ENCODE measurements at regions not wholly inside any gene's neighbourhood (a gene's known extent, or its start where the extent isn't known, plus 50 kb on each side); places are given as distances from the start of the nearest gene placed in this dataset.

DNA sequence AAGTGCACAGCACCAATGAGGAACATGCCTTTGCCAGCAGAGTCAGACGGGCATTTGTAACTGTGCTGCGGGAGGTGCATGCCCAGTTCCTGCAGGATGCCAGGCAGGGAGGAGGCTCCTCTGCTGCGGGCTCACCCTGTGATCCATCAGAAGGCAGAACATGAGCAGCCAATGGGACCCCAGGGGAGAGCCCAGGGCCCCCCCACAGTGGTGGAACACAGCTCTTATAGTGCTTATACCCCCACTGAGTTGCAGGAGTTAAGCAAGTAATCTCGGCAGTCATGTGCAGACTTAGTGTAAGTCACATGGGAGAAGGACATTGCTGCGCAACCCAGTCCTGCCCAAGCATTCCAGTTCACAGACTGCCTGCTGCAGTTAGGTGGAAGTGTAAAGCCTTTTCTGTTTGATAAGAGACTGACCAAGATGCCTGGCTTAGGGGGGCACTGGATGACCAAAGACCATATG, 120.3 kb upstream of the TMEM106B start:
- no peak overlapping the region for H4K91ac ChIP-seq (ENCODE audit: insufficient read depth, low read depth, low read length)
- H2AK9ac ChIP-seq (replicated peaks; ENCODE audit: low read depth, low read length, poor library complexity) = no peak overlapping the region
- ATAC-seq (ENCODE audit: low read depth) (no peak; the same call in 1 of the 2 replicates), DNase-seq (no peak)
- no peaks in the 10 kb centered on the region for H3K4me1 ChIP-seq (ENCODE audit: control insufficient read depth, insufficient read depth, low read length)
- H3K9me3 ChIP-seq (ENCODE audit: control insufficient read depth, insufficient read depth, low read length) = no peaks in the 10 kb centered on the region
- no TSS peak for BruUV-seq (replicated peaks)
- WGBS, 2 experiments (ENCODE audit: extremely low coverage in 2 of 2, insufficient read length in 1 of 2) = no CpG with 5 or more reads among the region's 5 CpGs
- no peak overlapping the region for H3K9ac ChIP-seq (ENCODE audit: low read depth, low read length)
- H3K27ac ChIP-seq (ENCODE audit: insufficient read depth, low read length) = no peak overlapping the region
- H2AFZ ChIP-seq (replicated peaks; ENCODE audit: low read length, poor library complexity) = no peak overlapping the region
- no peak overlapping the region for H3K4ac ChIP-seq (ENCODE audit: low read depth, low read length)
- POLR2A ChIA-PET (ENCODE audit: unreplicated experiment) = no interaction called here
- H4K20me1 ChIP-seq (ENCODE audit: insufficient read depth, low read length) = no peaks in the 10 kb centered on the region
- intact Hi-C loops (cut with micrococcal nuclease) (no loop called here), in situ Hi-C loops (cut with MboI; ENCODE audit: low sequenced_read_pairs) (no loop called here), dilution Hi-C loops (cut with HindIII; ENCODE audit: low sequenced_read_pairs, unreplicated experiment) (no loop called here)
- no peak overlapping the region for H3K4me2 ChIP-seq (ENCODE audit: low read depth, low read length)
- H2BK120ac ChIP-seq (ENCODE audit: low read depth, low read length) = no peak overlapping the region
- no peaks in the 10 kb centered on the region for H3K79me1 ChIP-seq (ENCODE audit: low read depth in 1 of 2, low read length in 2 of 2)
- TF ChIP-seq CEBPB (IDR thresholded peaks at IDR 0.05; ENCODE audit: low read depth, low read length) (no peak), MAZ (IDR thresholded peaks at IDR 0.05; ENCODE audit: borderline replicate concordance, low read depth, low read length) (no peak), RFX5 (IDR thresholded peaks at IDR 0.05; ENCODE audit: low read depth, low read length) (no peak), FOS (IDR thresholded peaks at IDR 0.05; ENCODE audit: low read depth, low read length) (no peak), MXI1 (IDR thresholded peaks at IDR 0.05; ENCODE audit: borderline replicate concordance, low read depth, low read length) (no peak), BHLHE40 (IDR thresholded peaks at IDR 0.05; ENCODE audit: low read depth, low read length) (no peak), SMC3 (IDR thresholded peaks at IDR 0.05; ENCODE audit: low read depth, low read length) (no peak), RAD21 (IDR thresholded peaks at IDR 0.05; ENCODE audit: low read length) (no peak), MAFK (IDR thresholded peaks at IDR 0.05; ENCODE audit: low read depth, low read length) (no peak), CHD1 (IDR thresholded peaks at IDR 0.05; ENCODE audit: low read depth, low read length) (no peak), NFE2L2 (IDR thresholded peaks at IDR 0.05; ENCODE audit: low read depth, low read length) (no peak), RCOR1 (IDR thresholded peaks at IDR 0.05; ENCODE audit: insufficient replicate concordance, low read length) (no peak)
- TF ChIP-seq, protein P1, sequence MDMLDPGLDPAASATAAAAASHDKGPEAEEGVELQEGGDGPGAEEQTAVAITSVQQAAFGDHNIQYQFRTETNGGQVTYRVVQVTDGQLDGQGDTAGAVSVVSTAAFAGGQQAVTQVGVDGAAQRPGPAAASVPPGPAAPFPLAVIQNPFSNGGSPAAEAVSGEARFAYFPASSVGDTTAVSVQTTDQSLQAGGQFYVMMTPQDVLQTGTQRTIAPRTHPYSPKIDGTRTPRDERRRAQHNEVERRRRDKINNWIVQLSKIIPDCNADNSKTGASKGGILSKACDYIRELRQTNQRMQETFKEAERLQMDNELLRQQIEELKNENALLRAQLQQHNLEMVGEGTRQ (IDR thresholded peaks at IDR 0.05; ENCODE audit: low read depth, low read length) = no peak
- TF ChIP-seq, protein P2, sequence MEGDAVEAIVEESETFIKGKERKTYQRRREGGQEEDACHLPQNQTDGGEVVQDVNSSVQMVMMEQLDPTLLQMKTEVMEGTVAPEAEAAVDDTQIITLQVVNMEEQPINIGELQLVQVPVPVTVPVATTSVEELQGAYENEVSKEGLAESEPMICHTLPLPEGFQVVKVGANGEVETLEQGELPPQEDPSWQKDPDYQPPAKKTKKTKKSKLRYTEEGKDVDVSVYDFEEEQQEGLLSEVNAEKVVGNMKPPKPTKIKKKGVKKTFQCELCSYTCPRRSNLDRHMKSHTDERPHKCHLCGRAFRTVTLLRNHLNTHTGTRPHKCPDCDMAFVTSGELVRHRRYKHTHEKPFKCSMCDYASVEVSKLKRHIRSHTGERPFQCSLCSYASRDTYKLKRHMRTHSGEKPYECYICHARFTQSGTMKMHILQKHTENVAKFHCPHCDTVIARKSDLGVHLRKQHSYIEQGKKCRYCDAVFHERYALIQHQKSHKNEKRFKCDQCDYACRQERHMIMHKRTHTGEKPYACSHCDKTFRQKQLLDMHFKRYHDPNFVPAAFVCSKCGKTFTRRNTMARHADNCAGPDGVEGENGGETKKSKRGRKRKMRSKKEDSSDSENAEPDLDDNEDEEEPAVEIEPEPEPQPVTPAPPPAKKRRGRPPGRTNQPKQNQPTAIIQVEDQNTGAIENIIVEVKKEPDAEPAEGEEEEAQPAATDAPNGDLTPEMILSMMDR (conservative IDR thresholded peaks at IDR 0.05; ENCODE audit: low read depth, low read length) = no peak
- TF ChIP-seq, protein P3, sequence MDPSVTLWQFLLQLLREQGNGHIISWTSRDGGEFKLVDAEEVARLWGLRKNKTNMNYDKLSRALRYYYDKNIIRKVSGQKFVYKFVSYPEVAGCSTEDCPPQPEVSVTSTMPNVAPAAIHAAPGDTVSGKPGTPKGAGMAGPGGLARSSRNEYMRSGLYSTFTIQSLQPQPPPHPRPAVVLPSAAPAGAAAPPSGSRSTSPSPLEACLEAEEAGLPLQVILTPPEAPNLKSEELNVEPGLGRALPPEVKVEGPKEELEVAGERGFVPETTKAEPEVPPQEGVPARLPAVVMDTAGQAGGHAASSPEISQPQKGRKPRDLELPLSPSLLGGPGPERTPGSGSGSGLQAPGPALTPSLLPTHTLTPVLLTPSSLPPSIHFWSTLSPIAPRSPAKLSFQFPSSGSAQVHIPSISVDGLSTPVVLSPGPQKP (IDR thresholded peaks at IDR 0.05; ENCODE audit: borderline replicate concordance, low read depth, low read length) = no peak
- no peak overlapping the region for H4K5ac ChIP-seq (ENCODE audit: low read depth, low read length)
- H3K14ac ChIP-seq (replicated peaks; ENCODE audit: low read depth, low read length) = no peak overlapping the region
- no peaks in the 10 kb centered on the region for H3K36me3 ChIP-seq (ENCODE audit: control insufficient read depth, insufficient read depth, low read length)
- no peak overlapping the region for H2BK15ac ChIP-seq (ENCODE audit: low read depth, low read length)
- H4K8ac ChIP-seq (ENCODE audit: low read depth in 2 of 2, low read length in 2 of 2) = no peak overlapping the region
- CTCF ChIA-PET = no interaction called here
- H2AK5ac ChIP-seq (ENCODE audit: low read depth, low read length) = no peak overlapping the region
- no peak overlapping the region for H3K4me3 ChIP-seq (ENCODE audit: insufficient read depth, low read depth, low read length)
- no peak overlapping the region for H2BK5ac ChIP-seq (ENCODE audit: low read depth, low read length, poor library complexity, severe bottlenecking)
- H3K23ac ChIP-seq (ENCODE audit: low read depth, low read length) = no peak overlapping the region
- no peak overlapping the region for H3K56ac ChIP-seq (ENCODE audit: extremely low read depth, insufficient read depth, low read length)
- H3K18ac ChIP-seq (ENCODE audit: low read depth, low read length) = no peak overlapping the region
- H3K9me1 ChIP-seq (ENCODE audit: insufficient read depth, low read length) = no peaks in the 10 kb centered on the region; the same call in 1 of the 2 replicates
- no peaks in the 10 kb centered on the region for H3K27me3 ChIP-seq (ENCODE audit: control insufficient read depth, insufficient read depth, low read length)
- no peak overlapping the region for H2BK20ac ChIP-seq (ENCODE audit: low read depth, low read length)
